ENCODE measurements at regions not wholly inside any gene's neighbourhood (a gene's known extent, or its start where the extent isn't known, plus 50 kb on each side); places are given as distances from the start of the nearest gene placed in this dataset.

GRCh38 chr5:171568389-171568788, 148.9 kb downstream of the FGF18 start:
- Histone ChIP-seq H2BK20ac (ENCODE audit: low read length) (peak overlapping the region; percentile 61; the same call in 1 of the 2 replicates), H3K23ac (ENCODE audit: insufficient read length) (no peak overlapping the region), H3K4me1 (replicated peaks in 1 of 4; ENCODE audit: control insufficient read depth in 3 of 4, insufficient read depth in 4 of 4, low read length in 3 of 4) (no peaks in the 10 kb centered on the region), H3K79me1 (ENCODE audit: low read depth, low read length) (no peaks in the 10 kb centered on the region), H3K9me3 (ENCODE audit: insufficient read depth in 2 of 2, low read depth in 1 of 2, low read length in 1 of 2) (peaks cover 9 to 21% of the 10 kb centered on the region in 2 experiments; a peak in 1 of 4 replicates), H3K23me2 (ENCODE audit: low read depth, low read length) (peaks cover 1% of the 10 kb centered on the region; the same call in 1 of the 2 replicates), H3K4me3 (ENCODE audit: extremely low read depth in 1 of 4, insufficient read depth in 2 of 4, low read depth in 3 of 4, low read length in 4 of 4) (no peak overlapping the region), H4K91ac (replicated peaks; ENCODE audit: insufficient read length, low read length) (no peak overlapping the region), H3K27me3 (replicated peaks in 1 of 4; ENCODE audit: control insufficient read depth in 3 of 4, extremely low read depth in 1 of 4, insufficient read depth in 3 of 4, low read length in 3 of 4) (no peaks in the 10 kb centered on the region; a peak in 1 of 7 replicates), H3K4me2 (ENCODE audit: insufficient read depth in 1 of 2, low read depth in 2 of 2, low read length in 2 of 2) (no peak overlapping the region), H3K36me3 (ENCODE audit: control insufficient read depth in 2 of 4, insufficient read depth in 4 of 4, low read length in 3 of 4) (peaks cover 0 to 5% (median 0%) of the 10 kb centered on the region in 4 experiments; a peak in 2 of 8 replicates), H3K14ac (ENCODE audit: insufficient read length) (no peak overlapping the region), H4K5ac (ENCODE audit: insufficient read length, low read depth, low read length) (no peak overlapping the region), H4K8ac (ENCODE audit: extremely low read depth, insufficient read depth, low read length) (no peak overlapping the region), H2BK5ac (ENCODE audit: low read depth, low read length) (no peak overlapping the region), H2BK120ac (replicated peaks; ENCODE audit: low read depth, low read length) (no peak overlapping the region), H3K27ac (ENCODE audit: low read depth, low read length) (no peak overlapping the region), H2AK5ac (ENCODE audit: low read depth, low read length) (no peak overlapping the region), H3K18ac (ENCODE audit: extremely low read depth, low read length) (no peak overlapping the region), H3K79me2 (ENCODE audit: control insufficient read depth in 1 of 2, insufficient read depth in 2 of 2, low read length in 2 of 2) (no peaks in the 10 kb centered on the region), H3K56ac (replicated peaks; ENCODE audit: insufficient read length, low read depth, low read length) (no peak overlapping the region), H3K9ac (replicated peaks in 1 of 4; ENCODE audit: extremely low read depth in 1 of 4, low read depth in 3 of 4, low read length in 3 of 4) (no peak overlapping the region), H2BK15ac (ENCODE audit: low read length) (no peak overlapping the region), H3K4ac (replicated peaks; ENCODE audit: insufficient read length, low read depth, low read length) (no peak overlapping the region), H4K20me1 (replicated peaks in 1 of 2; ENCODE audit: control insufficient read depth in 1 of 2, insufficient read depth in 2 of 2, low read length in 2 of 2) (no peaks in the 10 kb centered on the region), H2BK12ac (ENCODE audit: low read depth, low read length) (no peak overlapping the region), H2AFZ (ENCODE audit: low read length) (no peak overlapping the region)
- ChIA-PET POLR2A (ENCODE audit: partially characterized antibody) (no interaction called here), CTCF (ENCODE audit: partially characterized antibody) (no interaction called here)
- WGBS, 2 experiments (ENCODE audit: extremely low coverage in 1 of 2, insufficient coverage in 1 of 2, insufficient read length in 1 of 2, insufficient replicate concordance in 2 of 2, low coverage in 1 of 2, low lambda C conversion rate in 2 of 2, missing lambda C conversion rate in 1 of 2) = 79% methylated on average over 1 of the region's 1 CpG; no CpG with 5 or more reads in 1 of the 2 experiments
- DNase-seq (ENCODE audit: low read depth in 1 of 2, low spot score in 2 of 2) = no peak
- FAIRE-seq = no peak
- no peak for TF ChIP-seq GABPA (IDR thresholded peaks at IDR 0.05; ENCODE audit: borderline replicate concordance, insufficient read depth, low read length)
- no peak for TF ChIP-seq CTCF (IDR thresholded peaks at IDR 0.05; ENCODE audit: control extremely low read depth in 1 of 3, insufficient read depth in 1 of 3, low read depth in 1 of 3, low read length in 3 of 3)
- no peak for TF ChIP-seq CEBPB (IDR thresholded peaks at IDR 0.05; ENCODE audit: low read depth, low read length)
- TF ChIP-seq PHF8 (conservative IDR thresholded peaks at IDR 0.05; ENCODE audit: low read depth, low read length) = no peak
- no peak for TF ChIP-seq ATF3 (IDR thresholded peaks at IDR 0.05; ENCODE audit: insufficient read depth, low read depth, low read length)
- no peak for TF ChIP-seq MAFK (IDR thresholded peaks at IDR 0.05; ENCODE audit: low read depth, low read length)
- TF ChIP-seq JUND (IDR thresholded peaks at IDR 0.05; ENCODE audit: low read length) = no peak
- TF ChIP-seq MAX (IDR thresholded peaks at IDR 0.05) = no peak
- TF ChIP-seq FOSL1 (IDR thresholded peaks at IDR 0.05; ENCODE audit: insufficient read depth, low read depth, low read length) = no peak
- no peak for TF ChIP-seq POLR2AphosphoS5 (IDR thresholded peaks at IDR 0.05; ENCODE audit: low read depth, low read length)
- no peak for TF ChIP-seq KDM1A (IDR thresholded peaks at IDR 0.05; ENCODE audit: borderline replicate concordance, low read length)
- TF ChIP-seq TAF1 (IDR thresholded peaks at IDR 0.05; ENCODE audit: low read depth, low read length) = no peak

Measured in H1 (cell line).